GM23338 (cell line): ENCODE measurements at regions not wholly inside any gene's neighbourhood (a gene's known extent, or its start where the extent isn't known, plus 50 kb on each side); places are given as distances from the start of the nearest gene placed in this dataset.

Experiments used
- ATAC-seq: fragments of 200-7000 bp; cut with Tn5 transposase; 3 replicates; pipeline ENCODE4 v1.9.1; 2020
- DNase-seq: peaks from one replicate; pipeline ENCODE4 v3.0.0-alpha.2; 2015; ENCODE audit warnings: low spot score
- H2AFZ ChIP-seq: fragments of 200-600 bp; sonication (generic); 2 replicates; pipeline ENCODE4 v1.8.0; 2016; ENCODE audit warnings: antibody characterized with exemption, mild to moderate bottlenecking, moderate library complexity
- H3F3A ChIP-seq: fragments of 200-600 bp; sonication (generic); replicated peaks from 2 replicates; pipeline ENCODE4 v1.8.0; 2017; ENCODE audit warnings: antibody characterized with exemption, mixed run types, low read depth
- H3K27ac ChIP-seq: fragments of 200-600 bp; sonication (generic); 2 replicates; pipeline ENCODE4 v1.6.1; 2016; ENCODE audit warnings: low read depth
- H3K27me3 ChIP-seq: fragments of 200-600 bp; sonication (generic); 2 replicates; pipeline ENCODE4 v1.8.0; 2016; ENCODE audit warnings: mild to moderate bottlenecking, mixed run types, moderate library complexity; ENCODE audit not compliant: insufficient read depth
- H3K36me3 ChIP-seq: fragments of 200-600 bp; sonication (generic); 2 replicates; pipeline ENCODE4 v1.8.0; 2016; ENCODE audit warnings: mild to moderate bottlenecking; ENCODE audit not compliant: insufficient read depth
- H3K4me1 ChIP-seq: fragments of 200-600 bp; sonication (generic); 2 replicates; pipeline ENCODE4 v1.8.0; 2016; ENCODE audit warnings: mild to moderate bottlenecking, moderate library complexity; ENCODE audit not compliant: insufficient read depth
- H3K4me2 ChIP-seq: fragments of 200-600 bp; sonication (generic); 2 replicates; pipeline ENCODE4 v1.7.1; 2017; ENCODE audit warnings: mixed run types
- H3K4me3 ChIP-seq: fragments of 200-600 bp; sonication (generic); 2 replicates; pipeline ENCODE4 v1.6.1; 2016; ENCODE audit warnings: mixed run types
- H3K79me2 ChIP-seq: fragments of 200-600 bp; sonication (generic); replicated peaks from 2 replicates; pipeline ENCODE4 v1.8.0; 2017; ENCODE audit warnings: mild to moderate bottlenecking; ENCODE audit not compliant: insufficient read depth
- H3K9me2 ChIP-seq: fragments of 200-600 bp; sonication (generic); 2 replicates; pipeline ENCODE4 v1.8.0; 2017; ENCODE audit not compliant: insufficient read depth
- H4K20me1 ChIP-seq: fragments of 200-600 bp; sonication (generic); replicated peaks from 2 replicates; pipeline ENCODE4 v1.8.0; 2017; ENCODE audit warnings: mild to moderate bottlenecking; ENCODE audit not compliant: insufficient read depth
- H3K27ac Mint-ChIP-seq: 2 replicates; pipeline ENCODE4 v1.8.0; 2020; ENCODE audit warnings: inconsistent platforms, mild to moderate bottlenecking, moderate library complexity, mixed read lengths
- H3K27me3 Mint-ChIP-seq: 3 replicates; pipeline ENCODE4 v1.8.0; 2022; ENCODE audit warnings: low read depth, mild to moderate bottlenecking, moderate library complexity, mixed read lengths, inconsistent platforms; ENCODE audit not compliant: insufficient read depth, poor library complexity
- H3K36me3 Mint-ChIP-seq: 3 replicates; pipeline ENCODE4 v1.8.0; 2021; ENCODE audit warnings: low read depth, mild to moderate bottlenecking, inconsistent platforms, moderate library complexity, mixed read lengths
- H3K4me1 Mint-ChIP-seq: 3 replicates; pipeline ENCODE4 v1.8.0; 2020; ENCODE audit warnings: mild to moderate bottlenecking, inconsistent platforms, mixed read lengths
- H3K4me3 Mint-ChIP-seq: 3 replicates; pipeline ENCODE4 v1.8.0; 2021; ENCODE audit warnings: moderate library complexity, mild to moderate bottlenecking, inconsistent platforms, mixed read lengths
- H3K9me3 Mint-ChIP-seq: 3 replicates; pipeline ENCODE4 v1.8.0; 2020; ENCODE audit warnings: moderate library complexity, mild to moderate bottlenecking, inconsistent platforms, mixed read lengths
- ETS1 ChIP-seq: IDR thresholded peaks from 2 replicates; pipeline ENCODE4 v1.6.1; 2016; ENCODE audit warnings: antibody characterized with exemption
- EZH2phosphoT487 ChIP-seq: fragments of 200-600 bp; sonication (generic); IDR thresholded peaks from one replicate; pipeline ENCODE4 v1.8.1; 2018; ENCODE audit warnings: antibody characterized with exemption; ENCODE audit not compliant: unreplicated experiment
- JUNB ChIP-seq: IDR thresholded peaks from one replicate; pipeline ENCODE4 v1.6.1; 2016; ENCODE audit warnings: antibody characterized with exemption; ENCODE audit not compliant: unreplicated experiment
- NANOG ChIP-seq: IDR thresholded peaks from 2 replicates; pipeline ENCODE4 v1.6.1; 2016; ENCODE audit warnings: antibody characterized with exemption, borderline replicate concordance
- POLR2AphosphoS5 ChIP-seq: IDR thresholded peaks from 2 replicates; pipeline ENCODE4 v1.6.1; 2016; ENCODE audit warnings: antibody characterized with exemption, low read depth
- REST ChIP-seq: IDR thresholded peaks from one replicate; pipeline ENCODE4 v1.6.1; 2018; ENCODE audit warnings: antibody characterized with exemption; ENCODE audit not compliant: unreplicated experiment
- STAT1 ChIP-seq: IDR thresholded peaks from one replicate; pipeline ENCODE4 v1.6.1; 2016; ENCODE audit warnings: antibody characterized with exemption; ENCODE audit not compliant: unreplicated experiment
- ZNF462 ChIP-seq: fragments of 250-450 bp; sonication (Bioruptor Pico); IDR thresholded peaks from 2 replicates; pipeline ENCODE4 v1.5.0; 2020; ENCODE audit warnings: mild to moderate bottlenecking, moderate library complexity
- TF ChIP-seq, protein P1 (sequence below), 2 experiments: fragments of 200-600 bp in 1 of 2; sonication (generic) in 1 of 2; conservative IDR thresholded peaks; 2 replicates each; pipeline versions ENCODE4 v1.5.1 to v1.6.1; 2016 to 2017; ENCODE audit warnings: antibody characterized with exemption in 2 of 2, low read depth in 2 of 2, mild to moderate bottlenecking in 2 of 2, moderate library complexity in 1 of 2

- TF ChIP-seq, protein P1, sequence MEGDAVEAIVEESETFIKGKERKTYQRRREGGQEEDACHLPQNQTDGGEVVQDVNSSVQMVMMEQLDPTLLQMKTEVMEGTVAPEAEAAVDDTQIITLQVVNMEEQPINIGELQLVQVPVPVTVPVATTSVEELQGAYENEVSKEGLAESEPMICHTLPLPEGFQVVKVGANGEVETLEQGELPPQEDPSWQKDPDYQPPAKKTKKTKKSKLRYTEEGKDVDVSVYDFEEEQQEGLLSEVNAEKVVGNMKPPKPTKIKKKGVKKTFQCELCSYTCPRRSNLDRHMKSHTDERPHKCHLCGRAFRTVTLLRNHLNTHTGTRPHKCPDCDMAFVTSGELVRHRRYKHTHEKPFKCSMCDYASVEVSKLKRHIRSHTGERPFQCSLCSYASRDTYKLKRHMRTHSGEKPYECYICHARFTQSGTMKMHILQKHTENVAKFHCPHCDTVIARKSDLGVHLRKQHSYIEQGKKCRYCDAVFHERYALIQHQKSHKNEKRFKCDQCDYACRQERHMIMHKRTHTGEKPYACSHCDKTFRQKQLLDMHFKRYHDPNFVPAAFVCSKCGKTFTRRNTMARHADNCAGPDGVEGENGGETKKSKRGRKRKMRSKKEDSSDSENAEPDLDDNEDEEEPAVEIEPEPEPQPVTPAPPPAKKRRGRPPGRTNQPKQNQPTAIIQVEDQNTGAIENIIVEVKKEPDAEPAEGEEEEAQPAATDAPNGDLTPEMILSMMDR (conservative IDR thresholded peaks at IDR 0.05; ENCODE audit: low read depth in 2 of 2) = no peak
- TF ChIP-seq JUNB = no peak
- no peak for TF ChIP-seq EZH2phosphoT487
- TF ChIP-seq ETS1 = no peak
- no peak for TF ChIP-seq NANOG
- no peak for TF ChIP-seq REST
These were observed 163.1 kb downstream of the LNPK start (continued) for GRCh38 chr2:175838979-175839378.

DNA sequence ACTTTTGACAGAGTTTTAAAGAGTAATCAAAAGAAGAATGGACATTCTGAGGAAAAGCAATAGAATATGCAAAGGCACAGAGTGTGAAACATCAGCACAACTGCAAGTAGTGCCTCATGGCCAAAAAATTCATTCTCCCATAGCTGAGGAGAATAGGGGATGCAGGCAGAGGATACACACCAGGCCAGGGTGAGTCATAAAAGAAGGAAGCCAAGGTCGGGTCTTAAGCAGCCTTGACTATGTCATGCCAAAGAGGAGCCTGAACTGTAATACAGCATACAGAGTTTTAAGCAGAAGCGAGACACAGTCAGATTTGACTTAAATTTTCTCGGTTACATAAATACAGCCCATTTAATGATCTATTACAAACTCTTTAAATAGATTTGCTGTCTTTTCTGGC is 165.0 kb downstream of the LNPK start:
- Histone ChIP-seq H3K4me1 (peaks cover 14% of the 10 kb centered on the region), H4K20me1 (no peaks in the 10 kb centered on the region), H3F3A (no peaks in the 10 kb centered on the region), H2AFZ (no peak overlapping the region), H3K36me3 (no peaks in the 10 kb centered on the region), H3K79me2 (no peaks in the 10 kb centered on the region), H3K9me2 (no peaks in the 10 kb centered on the region), H3K4me2 (no peak overlapping the region), H3K4me3 (no peak overlapping the region), H3K27me3 (no peaks in the 10 kb centered on the region), H3K27ac (no peak overlapping the region)
- Mint-ChIP-seq H3K27ac (no peak overlapping the region), H3K9me3 (no peaks in the 10 kb centered on the region), H3K36me3 (no peaks in the 10 kb centered on the region), H3K4me3 (no peak overlapping the region), H3K27me3 (peaks cover 2% of the 10 kb centered on the region), H3K4me1 (peaks cover 12% of the 10 kb centered on the region; the same call in 2 of the 3 replicates)
- DNase-seq (no peak), ATAC-seq (no peak)
- TF ChIP-seq STAT1 (no peak), POLR2AphosphoS5 (no peak), JUNB (no peak), ZNF462 (CRISPR knock-in tag) (no peak)
- TF ChIP-seq, protein P1 (conservative IDR thresholded peaks at IDR 0.05; ENCODE audit: low read depth in 2 of 2) = no peak
